PC-9 (cell line): ENCODE measurements at regions not wholly inside any gene's neighbourhood (a gene's known extent, or its start where the extent isn't known, plus 50 kb on each side); places are given as distances from the start of the nearest gene placed in this dataset.

Experiments
- BruUV-seq: library from RNA; stranded (reverse); fragments of 400-500 nt; replicated peaks from 2 replicates; lab custom pipeline; 2021; lab: Mats Ljungman, UMichigan
- CTCF ChIA-PET: fragments of 300-600 bp; sonication (Branson Sonifier 250); formaldehyde crosslinking; loops from one replicate; lab custom pipeline; 2022; ENCODE audit warnings: antibody characterized with exemption; lab: Charles Lee
- POLR2A ChIA-PET: fragments of 300-600 bp; sonication (Branson Sonifier 250); formaldehyde crosslinking; loops from one replicate; lab custom pipeline; 2022; ENCODE audit warnings: antibody characterized with exemption; ENCODE audit not compliant: unreplicated experiment; lab: Charles Lee
- DNase-seq, 2 experiments: peaks; one replicate each; pipeline versions ENCODE4 v3.0.0 to v3.0.0-alpha.2; 2015 to 2022; ENCODE audit warnings: mixed read lengths in 1 of 2
- H2AFZ ChIP-seq: fragments of 200-600 bp; sonication (generic); 2 replicates; pipeline ENCODE4 v1.8.1; 2017; ENCODE audit warnings: antibody characterized with exemption
- H3F3A ChIP-seq: fragments of 200-600 bp; sonication (generic); 2 replicates; pipeline ENCODE4 v1.8.1; 2017; ENCODE audit warnings: antibody characterized with exemption, mild to moderate bottlenecking, low read depth; ENCODE audit not compliant: insufficient read depth
- H3K27ac ChIP-seq: fragments of 200-600 bp; sonication (generic); 2 replicates; pipeline ENCODE4 v1.6.1; 2016; ENCODE audit warnings: mixed run types
- H3K27me3 ChIP-seq: fragments of 200-600 bp; sonication (generic); 2 replicates; pipeline ENCODE4 v1.6.1; 2016; ENCODE audit warnings: low read depth, mixed run types; ENCODE audit not compliant: insufficient read depth
- H3K36me3 ChIP-seq: fragments of 200-600 bp; sonication (generic); 2 replicates; pipeline ENCODE4 v1.6.1; 2016; ENCODE audit warnings: low read depth, mixed run types
- H3K4me1 ChIP-seq: fragments of 200-600 bp; sonication (generic); replicated peaks from 2 replicates; pipeline ENCODE4 v1.6.1; 2016; ENCODE audit warnings: mixed run types; ENCODE audit not compliant: insufficient read depth
- H3K4me2 ChIP-seq: fragments of 200-600 bp; sonication (generic); 2 replicates; pipeline ENCODE4 v1.6.1; 2017; ENCODE audit warnings: mixed run types
- H3K4me3 ChIP-seq: fragments of 200-600 bp; sonication (generic); 2 replicates; pipeline ENCODE4 v1.6.1; 2016; ENCODE audit warnings: mixed run types
- H3K79me2 ChIP-seq: fragments of 200-600 bp; sonication (generic); 2 replicates; pipeline ENCODE4 v1.6.1; 2017; ENCODE audit warnings: low read depth, mixed run types
- H3K9me2 ChIP-seq: fragments of 200-600 bp; sonication (generic); 2 replicates; pipeline ENCODE4 v1.8.1; 2017; ENCODE audit warnings: mild to moderate bottlenecking; ENCODE audit not compliant: insufficient read depth
- H3K9me3 ChIP-seq: fragments of 200-600 bp; sonication (generic); 2 replicates; pipeline ENCODE4 v1.8.1; 2016; ENCODE audit warnings: low read depth; ENCODE audit not compliant: insufficient read depth
- H4K20me1 ChIP-seq: fragments of 200-600 bp; sonication (generic); 2 replicates; pipeline ENCODE4 v1.8.1; 2017; ENCODE audit not compliant: insufficient read depth
- EZH2 ChIP-seq: fragments of 200-600 bp; sonication (generic); IDR thresholded peaks from 2 replicates; pipeline ENCODE4 v1.8.0; 2017; ENCODE audit warnings: antibody characterized with exemption, low read depth
- intact Hi-C: fragments of 100-400 bp; cut with micrococcal nuclease; formaldehyde crosslinking; loops from one replicate; pipeline ENCODE4 v1.10.0; 2022; ENCODE audit not compliant: unreplicated experiment
- TF ChIP-seq, protein P1 (sequence below): fragments of 200-600 bp; sonication (generic); conservative IDR thresholded peaks from 2 replicates; pipeline ENCODE4 v1.6.1; 2017; ENCODE audit warnings: mixed run types, antibody characterized with exemption, mild to moderate bottlenecking, moderate library complexity

DNA sequence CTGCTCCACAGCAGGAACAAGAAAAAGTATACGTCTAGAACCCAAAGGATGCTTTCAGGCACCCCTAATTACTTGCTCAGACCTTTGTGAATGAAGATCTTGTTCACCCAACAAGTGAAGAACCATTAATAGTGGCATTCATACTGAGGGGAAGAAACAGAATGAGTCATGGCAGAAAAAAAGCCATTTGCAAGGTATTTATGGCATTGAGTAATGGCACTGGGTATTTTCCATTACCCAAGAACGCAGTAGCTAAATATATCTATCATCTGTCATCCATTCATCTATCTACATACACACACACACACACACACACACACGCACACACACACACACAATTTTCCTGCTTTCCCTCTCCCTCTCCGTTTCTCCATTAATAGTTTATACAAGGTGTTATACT is 56.4 kb upstream of the XIRP2 start:
- Histone ChIP-seq H3K4me3 (no peak overlapping the region), H3K36me3 (no peaks in the 10 kb centered on the region), H3K9me3 (no peaks in the 10 kb centered on the region), H3K4me1 (no peaks in the 10 kb centered on the region), H4K20me1 (no peaks in the 10 kb centered on the region), H2AFZ (no peak overlapping the region), H3K27me3 (no peaks in the 10 kb centered on the region), H3K79me2 (no peaks in the 10 kb centered on the region), H3K9me2 (no peaks in the 10 kb centered on the region), H3K4me2 (no peak overlapping the region), H3K27ac (no peak overlapping the region), H3F3A (no peaks in the 10 kb centered on the region)
- TF ChIP-seq EZH2 = no peak
- TF ChIP-seq, protein P1, sequence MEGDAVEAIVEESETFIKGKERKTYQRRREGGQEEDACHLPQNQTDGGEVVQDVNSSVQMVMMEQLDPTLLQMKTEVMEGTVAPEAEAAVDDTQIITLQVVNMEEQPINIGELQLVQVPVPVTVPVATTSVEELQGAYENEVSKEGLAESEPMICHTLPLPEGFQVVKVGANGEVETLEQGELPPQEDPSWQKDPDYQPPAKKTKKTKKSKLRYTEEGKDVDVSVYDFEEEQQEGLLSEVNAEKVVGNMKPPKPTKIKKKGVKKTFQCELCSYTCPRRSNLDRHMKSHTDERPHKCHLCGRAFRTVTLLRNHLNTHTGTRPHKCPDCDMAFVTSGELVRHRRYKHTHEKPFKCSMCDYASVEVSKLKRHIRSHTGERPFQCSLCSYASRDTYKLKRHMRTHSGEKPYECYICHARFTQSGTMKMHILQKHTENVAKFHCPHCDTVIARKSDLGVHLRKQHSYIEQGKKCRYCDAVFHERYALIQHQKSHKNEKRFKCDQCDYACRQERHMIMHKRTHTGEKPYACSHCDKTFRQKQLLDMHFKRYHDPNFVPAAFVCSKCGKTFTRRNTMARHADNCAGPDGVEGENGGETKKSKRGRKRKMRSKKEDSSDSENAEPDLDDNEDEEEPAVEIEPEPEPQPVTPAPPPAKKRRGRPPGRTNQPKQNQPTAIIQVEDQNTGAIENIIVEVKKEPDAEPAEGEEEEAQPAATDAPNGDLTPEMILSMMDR = no peak
- ChIA-PET POLR2A (no interaction called here), CTCF (no interaction called here)
- intact Hi-C loops = no loop called here
- BruUV-seq = no TSS peak
- no peak for DNase-seq

DNA sequence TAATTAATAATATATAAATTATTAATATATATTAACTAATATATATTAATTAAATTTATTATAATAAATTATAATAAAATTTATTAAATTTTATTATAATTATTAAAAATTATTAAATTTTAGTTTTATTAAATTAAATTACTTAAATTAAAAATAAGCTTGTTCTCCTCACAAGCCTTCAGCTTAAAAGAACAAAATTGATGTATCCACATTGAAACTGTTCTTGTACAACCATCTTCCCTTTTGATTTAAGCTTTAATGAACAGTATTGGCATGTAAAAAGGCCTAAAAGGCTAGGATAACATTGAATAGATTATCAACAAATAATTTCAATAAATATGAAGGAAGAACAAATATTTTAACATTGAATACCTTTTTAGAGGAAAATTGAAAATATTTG is 62.4 kb upstream of the XIRP2 start:
- ChIA-PET POLR2A (no interaction called here), CTCF (no interaction called here)

DNA sequence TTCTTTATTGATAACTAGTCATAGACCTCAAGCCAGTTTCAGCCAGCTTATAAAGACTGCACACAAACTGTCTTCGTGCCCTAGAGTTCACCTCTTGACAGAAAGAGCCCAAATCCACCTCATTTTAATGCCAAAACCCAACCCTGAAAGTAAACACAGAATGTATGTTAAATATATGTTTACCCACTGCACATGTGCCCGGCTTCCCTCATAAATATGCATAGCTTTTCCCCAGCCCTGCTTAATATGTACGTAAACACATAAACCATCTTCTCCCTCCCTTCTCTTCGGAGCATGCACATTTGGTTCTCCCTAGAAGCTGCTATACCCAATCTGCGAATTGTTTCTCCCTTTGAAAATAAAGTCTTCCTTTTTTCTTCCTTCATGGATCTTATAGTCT is 73.9 kb upstream of the XIRP2 start:
- Histone ChIP-seq H3F3A (no peaks in the 10 kb centered on the region), H2AFZ (no peak overlapping the region), H3K27me3 (no peaks in the 10 kb centered on the region), H3K79me2 (no peaks in the 10 kb centered on the region), H3K4me2 (no peak overlapping the region), H4K20me1 (no peaks in the 10 kb centered on the region), H3K4me3 (no peak overlapping the region), H3K4me1 (no peaks in the 10 kb centered on the region), H3K27ac (no peak overlapping the region), H3K9me2 (no peaks in the 10 kb centered on the region), H3K36me3 (no peaks in the 10 kb centered on the region), H3K9me3 (no peaks in the 10 kb centered on the region)
- ChIA-PET CTCF (no interaction called here), POLR2A (no interaction called here)
- TF ChIP-seq, protein P1 = no peak
- no peak for TF ChIP-seq EZH2
- no peak for DNase-seq
- BruUV-seq = no TSS peak
- intact Hi-C loops = no loop called here

More for the DNA sequence above, 62.4 kb upstream of the XIRP2 start:
- Histone ChIP-seq H3K36me3 (no peaks in the 10 kb centered on the region), H3K4me3 (no peak overlapping the region), H3K27me3 (no peaks in the 10 kb centered on the region), H3K9me3 (no peaks in the 10 kb centered on the region), H3F3A (no peaks in the 10 kb centered on the region), H3K27ac (no peak overlapping the region), H3K9me2 (no peaks in the 10 kb centered on the region), H3K4me2 (no peak overlapping the region), H4K20me1 (no peaks in the 10 kb centered on the region), H3K79me2 (no peaks in the 10 kb centered on the region), H3K4me1 (no peaks in the 10 kb centered on the region), H2AFZ (no peak overlapping the region)
- intact Hi-C loops = no loop called here
- DNase-seq = no peak
- no TSS peak for BruUV-seq
- no peak for TF ChIP-seq EZH2
- TF ChIP-seq, protein P1 = no peak
